ENCODE measurements at regions not wholly inside any gene's neighbourhood (a gene's known extent, or its start where the extent isn't known, plus 50 kb on each side); places are given as distances from the start of the nearest gene placed in this dataset.
"Not testable (repeated sequence)": the region's sequence is repeated elsewhere in the genome, so short reads cannot be mapped to it uniquely, and the experiment has no call there.

DNA sequence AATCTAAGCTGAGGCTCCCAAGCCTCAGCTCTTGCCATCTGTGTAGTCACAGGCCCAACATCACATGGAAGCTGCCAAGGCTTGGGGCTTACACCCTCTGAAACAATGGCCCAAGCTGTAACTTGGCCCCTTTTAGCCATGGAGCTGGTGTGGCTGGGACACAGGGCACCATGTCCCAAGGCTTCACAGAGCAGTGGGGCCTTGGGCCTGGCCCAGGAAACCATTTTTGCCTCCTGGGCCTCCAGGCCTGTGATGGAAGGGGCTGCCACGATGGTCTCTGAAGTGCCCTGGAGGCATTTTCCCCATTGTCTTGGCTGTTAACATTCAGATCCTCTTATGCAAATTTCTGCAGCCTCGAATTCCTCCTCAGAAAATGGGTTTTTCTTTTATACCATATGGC lies 952.3 kb upstream of the GOT2 start:
- Mint-ChIP-seq H3K27ac (no peak overlapping the region), H3K36me3 (no peaks in the 10 kb centered on the region), H3K4me1 (no peaks in the 10 kb centered on the region), H3K27me3 (no peaks in the 10 kb centered on the region), H3K4me3 (no peak overlapping the region), H3K9me3 (peaks cover 13% of the 10 kb centered on the region)
- DNase-seq = no peak

DNA sequence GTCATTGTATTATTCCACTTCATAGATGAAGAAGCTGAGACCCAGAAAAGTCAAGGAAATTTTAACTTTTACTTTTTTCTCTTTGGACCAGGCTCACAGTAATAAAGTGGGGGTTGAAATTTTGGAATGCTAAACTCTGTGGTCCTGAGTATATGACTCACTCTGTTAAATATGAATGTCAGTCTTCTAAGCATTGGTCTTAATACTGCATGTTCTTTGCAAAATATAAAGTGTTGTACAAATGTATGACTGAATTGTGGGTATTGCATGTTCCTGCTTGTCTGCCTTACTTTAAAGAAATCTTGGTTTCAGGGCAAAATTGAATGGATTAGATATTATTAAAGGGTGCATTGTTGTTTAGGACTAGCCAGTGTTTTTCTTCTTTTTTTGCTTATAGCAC lies 950.8 kb upstream of the GOT2 start:
- Mint-ChIP-seq H3K9me3 (peaks cover 13% of the 10 kb centered on the region), H3K4me1 (no peaks in the 10 kb centered on the region), H3K4me3 (no peak overlapping the region), H3K27me3 (no peaks in the 10 kb centered on the region), H3K36me3 (no peaks in the 10 kb centered on the region), H3K27ac (no peak overlapping the region)
- DNase-seq = no peak

DNA sequence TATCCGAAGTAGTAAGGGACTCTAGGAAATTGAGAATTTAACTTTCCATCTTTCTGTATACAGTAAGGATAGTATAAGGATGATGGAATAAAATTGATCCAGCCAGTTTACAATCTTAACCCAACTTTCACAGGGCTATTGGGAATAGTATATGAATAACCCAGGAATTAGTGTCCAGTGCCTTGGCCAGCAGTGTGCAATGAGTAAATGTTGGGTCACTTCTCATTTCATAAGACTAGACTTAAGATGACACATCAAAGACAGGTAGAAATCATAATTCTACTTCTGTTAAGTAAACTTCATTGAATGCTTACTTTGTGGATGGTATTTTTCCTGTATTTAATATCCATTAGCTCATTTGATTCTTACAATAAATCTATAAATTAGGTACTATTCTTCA lies 949.6 kb upstream of the GOT2 start:
- Mint-ChIP-seq H3K27me3 (no peaks in the 10 kb centered on the region), H3K36me3 (no peaks in the 10 kb centered on the region), H3K4me1 (no peaks in the 10 kb centered on the region), H3K9me3 (peaks cover 13% of the 10 kb centered on the region), H3K27ac (no peak overlapping the region), H3K4me3 (no peak overlapping the region)
- DNase-seq = no peak

DNA sequence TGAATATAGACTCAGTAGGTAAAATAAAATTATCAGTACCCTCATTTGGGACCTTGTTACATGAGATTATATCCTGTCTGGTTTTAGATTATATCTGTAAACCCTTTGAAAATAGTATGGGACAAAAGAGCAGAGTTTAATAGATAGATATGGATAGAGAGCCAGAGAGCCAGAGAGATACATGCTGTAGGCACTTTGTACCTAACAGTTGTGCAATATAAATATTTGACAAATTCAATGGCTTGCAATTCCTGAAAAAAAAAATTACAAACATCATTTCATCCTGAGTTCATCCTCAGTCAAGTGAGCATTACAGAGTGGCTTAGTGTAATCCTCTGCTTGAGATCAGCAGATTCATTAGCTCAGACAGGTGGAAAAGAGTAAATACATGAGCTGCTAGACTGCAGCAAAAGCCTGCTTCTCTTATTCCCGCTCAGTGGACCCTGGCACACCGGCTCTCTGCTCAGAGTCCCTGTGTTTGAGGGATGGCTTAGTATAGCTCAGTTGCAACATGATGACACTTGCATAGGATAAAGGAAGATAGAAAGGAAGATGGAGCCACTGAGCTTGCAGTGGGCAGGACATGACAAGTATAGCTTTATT lies 931.6 kb upstream of the GOT2 start:
- no peaks in the 10 kb centered on the region for H3K36me3 Mint-ChIP-seq
- no peak for DNase-seq
- no peaks in the 10 kb centered on the region for H3K4me1 Mint-ChIP-seq
- peaks cover 5% of the 10 kb centered on the region for H3K9me3 Mint-ChIP-seq
- no peaks in the 10 kb centered on the region for H3K27me3 Mint-ChIP-seq
- H3K4me3 Mint-ChIP-seq = no peak overlapping the region
- H3K27ac Mint-ChIP-seq = no peak overlapping the region

DNA sequence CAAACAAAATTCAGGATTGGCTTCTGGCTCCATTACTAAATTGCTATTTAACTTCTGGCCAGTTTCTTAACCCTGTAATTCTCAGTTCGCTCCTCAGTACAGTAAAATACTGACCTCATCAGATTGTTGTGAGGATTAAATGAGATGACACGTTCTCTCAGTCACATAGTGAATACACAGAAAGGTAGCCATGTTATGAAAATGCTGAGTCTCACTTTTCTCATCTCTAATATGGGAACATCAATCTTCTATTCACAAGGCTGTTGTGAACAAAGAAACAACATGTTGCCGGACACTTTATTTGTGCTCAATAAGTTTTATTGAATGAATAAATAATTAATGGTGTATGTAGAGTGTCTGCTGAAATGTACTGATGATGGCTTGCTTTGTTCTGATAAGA lies 924.5 kb upstream of the GOT2 start:
- no peak for DNase-seq

DNA sequence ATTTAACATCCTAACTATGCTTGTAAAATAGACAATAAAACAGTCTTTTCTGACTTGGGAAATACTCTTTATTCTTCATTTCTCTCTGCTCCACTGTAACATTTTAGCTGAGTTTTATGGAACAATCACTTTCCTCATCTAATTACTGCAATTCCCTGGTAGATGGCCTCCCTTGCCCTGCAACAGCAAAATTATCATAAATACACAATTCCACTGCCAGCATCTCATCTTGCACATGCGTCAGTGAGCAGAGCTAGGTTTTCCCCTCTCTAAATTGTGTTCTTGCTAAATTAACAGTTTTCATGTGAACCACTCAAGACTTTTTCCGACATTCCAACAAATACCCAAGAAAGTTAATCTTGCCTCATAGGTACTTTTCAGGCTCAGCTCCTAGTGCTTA lies 920.9 kb upstream of the GOT2 start:
- H3K27me3 Mint-ChIP-seq = no peaks in the 10 kb centered on the region
- H3K4me1 Mint-ChIP-seq = no peaks in the 10 kb centered on the region
- no peak for DNase-seq
- no peak overlapping the region for H3K4me3 Mint-ChIP-seq
- no peaks in the 10 kb centered on the region for H3K36me3 Mint-ChIP-seq
- no peak overlapping the region for H3K27ac Mint-ChIP-seq
- H3K9me3 Mint-ChIP-seq = peaks cover 6% of the 10 kb centered on the region

More for the DNA sequence above, 924.5 kb upstream of the GOT2 start:
- H3K4me3 Mint-ChIP-seq = no peak overlapping the region
- no peak overlapping the region for H3K27ac Mint-ChIP-seq
- no peaks in the 10 kb centered on the region for H3K27me3 Mint-ChIP-seq
- no peaks in the 10 kb centered on the region for H3K36me3 Mint-ChIP-seq
- H3K4me1 Mint-ChIP-seq = no peaks in the 10 kb centered on the region
- peaks cover 1% of the 10 kb centered on the region for H3K9me3 Mint-ChIP-seq

DNA sequence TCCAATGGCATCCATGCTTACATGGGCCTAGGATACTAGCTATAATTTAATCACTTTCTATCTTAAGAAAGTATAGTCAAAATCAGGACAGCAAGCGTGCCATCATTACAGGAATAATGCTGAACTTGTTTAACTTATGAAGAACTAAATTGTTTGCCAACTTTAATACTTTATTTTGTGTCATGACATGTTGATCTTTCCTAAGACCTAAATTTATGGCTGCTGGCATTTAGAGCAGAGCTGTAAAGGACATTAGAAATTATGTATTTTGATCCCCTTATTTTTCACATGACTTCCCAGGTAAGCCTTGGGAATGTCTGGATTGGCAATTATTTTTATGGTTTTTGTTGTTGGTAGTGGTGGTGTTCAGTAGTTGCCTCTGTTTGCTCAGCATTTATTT lies 920.3 kb upstream of the GOT2 start:
- Mint-ChIP-seq H3K4me1 (no peaks in the 10 kb centered on the region), H3K27me3 (no peaks in the 10 kb centered on the region), H3K27ac (no peak overlapping the region), H3K4me3 (no peak overlapping the region), H3K9me3 (peaks cover 6% of the 10 kb centered on the region), H3K36me3 (no peaks in the 10 kb centered on the region)
- no peak for DNase-seq

DNA sequence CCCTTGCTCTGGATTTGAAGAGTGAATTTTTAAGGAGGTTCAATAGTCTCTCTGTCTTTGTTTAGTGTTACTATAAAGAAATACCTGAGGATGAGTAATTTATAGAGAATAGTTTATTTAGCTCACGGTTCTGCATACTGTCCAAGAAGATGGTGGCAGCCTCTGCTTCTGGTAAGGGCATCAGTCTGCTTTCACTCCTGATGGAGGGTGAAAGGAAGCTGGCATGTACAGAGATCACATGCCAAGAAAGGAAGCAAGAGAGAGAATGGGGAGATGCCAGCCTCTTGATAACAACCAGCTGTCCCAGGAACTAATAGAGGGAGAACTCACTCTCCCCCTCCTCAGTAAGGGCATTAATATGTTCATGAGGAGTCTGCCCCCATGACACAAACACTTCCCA lies 917.5 kb upstream of the GOT2 start:
- Mint-ChIP-seq H3K27ac (no peak overlapping the region), H3K4me3 (no peak overlapping the region), H3K36me3 (no peaks in the 10 kb centered on the region), H3K4me1 (no peaks in the 10 kb centered on the region), H3K9me3 (peaks cover 11% of the 10 kb centered on the region), H3K27me3 (no peaks in the 10 kb centered on the region)
- DNase-seq = no peak

DNA sequence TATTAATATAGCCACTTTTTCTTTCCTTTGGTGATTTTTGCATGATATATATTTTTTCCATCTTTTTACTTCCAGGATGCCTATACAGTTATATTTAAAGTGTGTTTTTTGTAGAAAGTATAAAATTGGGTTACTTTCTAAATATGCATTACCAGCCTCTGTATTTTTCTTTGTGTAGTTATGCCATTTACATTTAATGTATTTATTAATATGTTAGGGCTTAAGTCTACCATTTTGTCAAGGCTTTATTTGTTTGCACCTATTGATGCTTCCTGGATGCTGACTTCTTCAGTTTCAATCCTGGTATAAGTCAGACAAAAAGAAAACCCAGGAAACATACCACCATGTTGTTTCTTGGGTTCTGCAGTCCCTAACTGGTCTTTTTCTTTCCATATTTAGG lies 911.1 kb upstream of the GOT2 start:
- peaks cover 14% of the 10 kb centered on the region for H3K9me3 Mint-ChIP-seq
- H3K4me1 Mint-ChIP-seq = no peaks in the 10 kb centered on the region
- no peaks in the 10 kb centered on the region for H3K36me3 Mint-ChIP-seq
- no peaks in the 10 kb centered on the region for H3K27me3 Mint-ChIP-seq
- H3K27ac Mint-ChIP-seq = no peak overlapping the region
- no peak overlapping the region for H3K4me3 Mint-ChIP-seq
- DNase-seq = no peak

DNA sequence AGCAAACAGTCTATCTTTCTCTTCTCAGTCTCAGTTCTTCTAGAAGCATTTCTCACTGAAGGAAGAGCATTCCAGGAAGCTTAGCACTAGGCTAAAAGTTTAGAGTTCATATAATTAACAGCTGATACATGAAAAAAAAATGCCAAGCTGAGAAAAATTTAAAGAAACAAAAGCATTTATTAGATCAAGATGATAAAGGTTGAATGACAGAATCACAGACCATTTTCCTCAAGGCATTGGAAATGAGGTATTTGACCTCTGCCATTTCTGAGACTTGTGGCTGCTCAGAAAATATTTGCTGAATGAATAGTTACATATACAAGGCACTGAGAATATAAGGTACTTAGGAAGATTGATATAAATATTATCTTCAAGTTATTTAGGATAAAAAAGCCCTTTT lies 901.6 kb upstream of the GOT2 start:
- H3K4me3 Mint-ChIP-seq = no peak overlapping the region
- H3K9me3 Mint-ChIP-seq = no peaks in the 10 kb centered on the region
- DNase-seq = no peak
- H3K36me3 Mint-ChIP-seq = no peaks in the 10 kb centered on the region
- H3K27me3 Mint-ChIP-seq = no peaks in the 10 kb centered on the region
- H3K4me1 Mint-ChIP-seq = no peaks in the 10 kb centered on the region
- H3K27ac Mint-ChIP-seq = no peak overlapping the region

DNA sequence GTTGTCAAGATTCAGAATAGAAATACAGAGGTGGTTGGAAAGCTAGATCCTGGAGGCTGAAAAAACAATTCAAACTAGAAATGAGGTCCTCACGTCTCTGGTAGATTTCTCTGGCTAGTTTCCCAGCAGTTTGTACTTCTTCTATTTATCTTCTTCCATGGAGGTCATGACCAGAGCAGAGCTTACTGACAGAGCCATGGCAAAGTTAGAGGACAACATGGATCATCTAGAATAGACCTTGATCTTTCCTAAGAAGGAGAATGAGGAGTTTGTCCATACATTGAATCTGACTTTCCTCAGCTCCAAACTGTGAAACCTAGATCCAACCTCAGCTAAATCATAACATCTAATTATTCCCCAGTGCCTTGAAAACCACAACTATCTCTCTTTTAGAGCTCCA lies 900.8 kb upstream of the GOT2 start:
- Mint-ChIP-seq H3K9me3 (no peaks in the 10 kb centered on the region), H3K36me3 (no peaks in the 10 kb centered on the region), H3K4me1 (no peaks in the 10 kb centered on the region), H3K27ac (no peak overlapping the region), H3K4me3 (no peak overlapping the region), H3K27me3 (no peaks in the 10 kb centered on the region)
- no peak for DNase-seq

DNA sequence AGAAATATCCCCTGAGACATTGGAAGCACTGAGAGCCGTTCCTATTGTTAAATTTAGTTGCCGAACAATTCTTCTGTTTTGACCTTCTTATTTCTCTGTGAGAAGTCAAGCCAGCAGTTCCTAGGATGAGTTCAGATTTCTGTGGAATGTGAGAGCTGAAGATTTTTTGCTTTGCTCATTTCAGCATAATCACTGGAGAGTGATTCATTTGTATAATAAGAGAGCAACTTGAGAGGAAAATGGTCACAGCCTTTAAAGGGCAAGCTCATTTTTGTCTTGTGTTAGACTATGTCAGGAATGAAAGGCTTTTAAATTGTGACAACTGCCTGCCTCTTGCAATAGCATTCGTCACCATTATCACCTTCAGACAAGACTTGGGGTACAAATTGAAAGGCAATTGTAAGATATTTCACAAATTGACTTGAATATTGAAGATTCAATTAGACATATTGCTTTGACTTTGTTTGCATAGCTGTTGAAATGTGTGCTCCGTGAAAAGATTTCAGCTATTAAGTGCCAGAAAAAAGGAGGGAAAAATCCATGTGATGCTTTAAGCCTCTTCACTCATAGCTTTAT lies 900.0 kb upstream of the GOT2 start:
- DNase-seq = no peak
- Mint-ChIP-seq H3K4me1 (no peaks in the 10 kb centered on the region), H3K36me3 (no peaks in the 10 kb centered on the region)

DNA sequence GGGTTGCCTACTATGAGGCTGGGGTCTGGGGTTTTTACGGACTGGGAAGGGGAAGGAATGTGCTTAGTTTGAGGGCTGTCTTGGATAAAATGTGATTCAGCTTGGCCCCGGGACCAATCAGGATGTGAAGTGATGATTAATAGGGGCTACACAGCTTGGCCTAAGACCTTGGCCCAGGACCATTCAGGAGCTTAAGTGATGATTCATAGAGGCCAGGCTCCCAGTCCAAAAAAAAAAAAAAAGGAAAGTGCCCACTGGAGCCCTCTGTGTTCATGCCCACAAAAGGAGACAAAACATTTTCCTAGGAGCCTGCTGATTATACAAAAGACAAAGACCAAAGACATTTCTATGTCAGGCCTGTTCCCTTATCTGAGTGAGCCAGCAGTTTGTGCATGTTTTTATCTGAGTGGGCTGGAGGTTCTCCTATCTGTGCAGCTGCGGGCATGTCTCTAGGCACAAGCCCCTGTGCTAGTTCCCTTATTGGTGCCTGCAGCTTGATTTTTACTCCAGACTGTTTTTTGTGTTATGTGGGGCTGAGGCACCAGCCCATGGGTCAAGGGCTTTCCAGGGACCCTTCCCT lies 898.2 kb upstream of the GOT2 start:
- H3K9me3 Mint-ChIP-seq = no peaks in the 10 kb centered on the region
- no peak overlapping the region for H3K27ac Mint-ChIP-seq
- H3K4me1 Mint-ChIP-seq = no peaks in the 10 kb centered on the region
- no peak for DNase-seq
- H3K4me3 Mint-ChIP-seq = no peak overlapping the region
- no peaks in the 10 kb centered on the region for H3K27me3 Mint-ChIP-seq
- no peaks in the 10 kb centered on the region for H3K36me3 Mint-ChIP-seq

More for the DNA sequence above, 900.0 kb upstream of the GOT2 start:
- Mint-ChIP-seq H3K27me3 (no peaks in the 10 kb centered on the region), H3K4me3 (no peak overlapping the region), H3K27ac (no peak overlapping the region), H3K9me3 (no peaks in the 10 kb centered on the region)

DNA sequence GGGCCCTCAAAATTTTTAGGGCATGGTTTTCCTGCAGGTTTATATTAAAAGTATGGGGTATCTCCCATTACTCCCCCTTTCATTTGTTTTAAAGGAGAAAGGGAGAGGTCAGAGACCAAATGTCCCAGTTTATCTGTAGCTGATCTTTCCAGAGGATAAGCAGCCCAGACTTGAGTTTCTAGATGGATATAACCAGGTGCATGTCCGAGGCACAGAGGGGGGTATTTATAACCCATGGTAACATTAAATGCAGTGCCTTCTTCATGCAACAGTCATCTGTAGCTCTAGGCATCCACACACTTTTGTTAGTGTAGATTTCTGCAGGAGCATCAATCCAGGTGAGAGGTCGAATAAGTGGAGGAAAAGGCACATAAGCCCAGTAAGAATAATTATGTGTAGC lies 890.3 kb upstream of the GOT2 start:
- H3K27ac Mint-ChIP-seq, H3K36me3 Mint-ChIP-seq, H3K4me1 Mint-ChIP-seq, DNase-seq, H3K4me3 Mint-ChIP-seq, H3K9me3 Mint-ChIP-seq, H3K27me3 Mint-ChIP-seq: not testable (repeated sequence)

DNA sequence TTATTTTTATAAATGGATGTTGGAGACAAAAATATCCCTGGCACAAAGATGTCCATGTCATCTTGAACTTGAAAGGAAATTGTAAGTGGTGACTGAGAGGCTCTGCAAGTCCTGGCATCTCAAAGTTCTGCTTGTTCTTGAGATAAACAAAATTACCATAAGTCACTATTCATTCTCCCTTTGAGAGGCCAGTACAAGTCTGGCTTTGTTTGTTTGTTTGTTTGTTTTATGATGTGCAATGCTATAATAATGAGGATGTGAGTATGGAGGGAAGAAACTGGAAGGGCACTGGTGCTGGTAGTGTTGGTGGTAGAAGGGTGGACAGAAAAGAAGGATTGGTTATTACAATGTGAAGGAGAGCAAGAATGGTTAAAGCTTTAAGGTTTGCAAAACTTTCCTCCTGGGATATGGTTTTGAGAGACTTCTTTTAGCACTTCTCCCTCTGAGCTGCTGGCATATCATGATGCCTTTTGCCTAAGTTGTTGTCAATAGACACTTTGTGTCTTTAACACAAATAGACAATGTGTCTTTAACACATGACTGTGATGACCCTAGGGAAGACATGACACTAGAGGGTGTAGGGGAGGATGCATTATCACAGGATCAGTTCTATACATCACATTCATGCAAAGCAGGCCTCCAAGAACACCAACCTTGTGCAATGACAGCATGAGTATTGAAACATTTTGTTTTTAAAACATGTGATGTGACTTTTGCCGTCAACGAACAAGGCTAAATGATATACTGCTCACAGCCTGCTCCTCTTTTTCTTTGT lies 880.5 kb upstream of the GOT2 start:
- Mint-ChIP-seq H3K27me3 (no peaks in the 10 kb centered on the region), H3K9me3 (no peaks in the 10 kb centered on the region), H3K4me3 (no peak overlapping the region), H3K4me1 (no peaks in the 10 kb centered on the region), H3K36me3 (no peaks in the 10 kb centered on the region), H3K27ac (no peak overlapping the region)
- no peak for DNase-seq

Measured in activated naive CD8-positive, alpha-beta T cell treated with anti-CD3 and anti-CD28 coated beads for 36 hours (primary cell).